NCI-H510A treated with DMSO at 0.1 percent for 48 hours (cell line): ENCODE measurements at regions not wholly inside any gene's neighbourhood (a gene's known extent, or its start where the extent isn't known, plus 50 kb on each side); places are given as distances from the start of the nearest gene placed in this dataset.

Source experiments
- DNase-seq: peaks from one replicate; lab custom pipeline; 2025; lab: John Stamatoyannopoulos, UW

DNA sequence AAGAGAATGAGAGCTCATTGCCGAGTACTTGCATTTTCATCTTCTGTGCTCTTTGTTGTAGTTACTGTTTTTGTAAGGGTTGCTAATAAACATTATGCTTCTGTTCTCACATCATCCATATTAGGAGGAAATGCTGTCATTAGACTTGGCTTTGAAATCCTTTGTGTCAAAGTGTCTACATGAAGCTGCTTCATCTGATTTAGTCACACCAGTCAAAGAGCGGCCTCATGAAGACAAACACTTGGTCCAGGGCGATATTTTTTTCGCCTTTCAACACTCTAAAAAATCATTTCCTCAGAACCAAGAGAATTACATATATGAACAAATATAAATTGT, 105.0 kb downstream of the SPRY2 start:
- DNase-seq, result no peak

DNA sequence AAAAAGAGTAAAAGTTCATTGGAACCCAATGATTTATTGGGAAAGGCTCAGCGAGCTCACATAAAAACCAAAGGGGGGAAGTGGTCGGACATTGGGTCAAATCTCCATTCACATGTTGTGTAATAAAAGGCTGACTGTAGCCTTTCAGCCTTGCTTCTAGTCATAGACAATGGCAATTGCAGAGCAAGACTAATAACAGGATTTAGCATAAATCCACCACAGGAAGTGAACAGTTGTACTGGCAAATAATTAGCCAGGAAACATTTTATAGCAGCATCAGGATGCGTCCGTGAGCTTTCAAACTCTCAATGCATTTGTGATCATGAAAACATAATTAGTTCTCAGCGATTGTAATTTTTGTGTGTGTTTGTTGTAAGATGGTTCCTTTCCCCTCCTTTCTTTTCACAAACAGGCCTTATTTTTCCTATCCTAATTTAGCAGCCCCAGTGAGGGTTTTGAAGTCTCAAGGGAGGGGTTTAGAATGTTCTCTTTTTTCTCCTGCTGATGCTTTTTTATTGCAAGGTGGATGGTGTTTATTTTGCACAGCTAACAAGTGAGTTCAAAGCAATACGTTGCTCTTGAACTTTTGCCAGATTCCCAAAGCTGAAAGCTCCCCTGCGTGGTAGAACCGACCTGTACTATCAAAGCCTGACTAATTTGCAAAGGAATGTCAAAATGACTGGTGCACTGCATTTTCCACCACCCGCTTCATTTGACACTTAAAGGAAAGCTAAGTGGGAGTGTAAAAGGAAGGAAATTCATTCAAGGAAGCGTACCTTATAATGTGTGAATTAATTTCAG, 105.6 kb downstream of the SPRY2 start:
- DNase-seq, result no peak

DNA sequence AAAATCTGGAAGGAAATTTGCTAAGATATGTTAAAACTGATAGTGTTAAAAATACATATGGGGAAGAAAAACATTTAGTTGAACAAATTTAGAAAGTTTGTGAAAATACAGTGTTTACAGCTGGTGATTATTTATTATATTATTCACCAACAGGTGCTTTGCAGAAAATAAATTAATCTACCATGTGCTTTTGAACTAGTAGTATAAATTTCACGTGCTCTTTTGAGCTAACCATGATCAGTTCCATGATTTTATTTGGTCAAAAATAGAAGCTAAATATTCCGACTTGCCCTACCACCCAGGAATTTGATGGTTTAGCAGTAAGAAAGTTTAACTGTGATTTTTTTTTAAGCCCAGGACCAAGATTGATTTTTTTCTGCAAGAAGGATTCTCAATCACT, 113.3 kb downstream of the SPRY2 start:
- DNase-seq, result no peak

DNA sequence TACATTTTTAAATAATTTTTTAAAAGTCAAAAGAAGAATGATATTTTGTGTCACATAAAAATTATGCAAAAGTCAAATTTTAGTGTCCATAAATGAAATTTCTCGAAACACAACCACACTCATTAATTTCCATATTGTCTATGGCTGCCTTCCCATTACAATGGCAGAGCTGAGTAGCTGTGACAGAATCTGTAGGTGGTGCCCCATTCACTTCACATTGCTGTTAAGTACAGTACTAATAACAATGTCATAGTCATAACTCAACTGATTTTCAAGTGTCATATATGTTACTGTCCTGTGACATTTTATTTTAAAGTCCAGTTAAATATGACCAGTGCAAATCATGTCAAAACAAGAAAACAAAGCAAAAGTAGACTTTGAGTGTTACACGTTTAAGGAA, 114.3 kb downstream of the SPRY2 start:
- no peak for DNase-seq

DNA sequence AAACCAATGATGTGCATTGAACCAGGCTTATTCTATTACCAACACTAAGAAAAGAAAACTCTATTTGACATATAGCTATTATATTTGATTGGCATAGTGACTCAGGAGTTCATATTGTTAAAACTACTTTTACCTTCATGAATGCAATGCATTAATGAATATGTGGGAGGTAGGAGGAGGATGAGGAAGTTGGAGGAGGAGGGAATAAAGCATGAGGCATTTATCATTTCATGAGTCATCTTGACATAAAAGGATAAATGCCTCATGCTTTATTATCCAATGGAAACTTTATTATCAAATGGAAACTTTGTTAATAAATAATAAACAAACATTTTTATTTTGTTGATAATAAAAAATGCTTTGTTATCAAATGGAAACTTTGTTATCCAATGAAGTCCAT, 116.5 kb downstream of the SPRY2 start:
- DNase-seq, result no peak

DNA sequence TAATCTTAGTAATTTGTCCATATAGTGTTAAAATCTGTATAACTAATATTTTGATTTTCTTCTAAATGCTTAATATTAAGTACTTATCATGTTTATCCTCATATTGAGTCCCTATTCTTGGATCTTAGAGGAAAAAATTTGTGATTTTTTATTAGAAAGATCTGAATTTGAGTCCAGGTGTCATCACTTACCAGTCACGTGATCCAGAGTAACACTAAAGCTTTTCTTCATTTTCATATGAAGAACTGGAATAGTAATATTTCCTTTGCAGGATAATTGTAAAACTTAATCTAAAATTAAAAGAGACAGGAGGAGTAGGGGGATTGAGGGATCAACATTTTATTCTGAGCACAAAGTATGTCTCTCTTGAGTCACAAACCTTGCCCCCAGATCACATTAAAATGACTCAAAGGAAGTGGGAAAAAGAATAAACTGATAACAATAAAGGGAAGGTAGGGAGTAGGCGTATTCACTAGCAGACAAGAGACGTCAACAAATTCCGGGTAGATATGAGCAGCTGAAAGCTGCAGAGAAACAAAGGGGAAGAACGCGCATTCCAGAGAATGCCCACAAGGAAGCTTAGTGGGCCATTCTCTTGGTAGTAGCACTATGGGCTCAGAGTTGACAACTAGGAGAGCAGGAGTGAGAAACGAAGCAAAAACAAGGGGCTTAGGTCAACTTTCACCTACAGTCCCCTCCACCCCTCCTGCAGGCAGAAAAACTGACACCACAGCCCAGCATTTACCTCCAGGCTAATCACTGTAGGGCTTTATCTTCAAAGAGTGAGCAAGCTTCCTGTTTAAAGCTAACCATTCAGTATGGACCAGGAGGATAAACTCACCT, 123.1 kb downstream of the SPRY2 start:
- no peak for DNase-seq

DNA sequence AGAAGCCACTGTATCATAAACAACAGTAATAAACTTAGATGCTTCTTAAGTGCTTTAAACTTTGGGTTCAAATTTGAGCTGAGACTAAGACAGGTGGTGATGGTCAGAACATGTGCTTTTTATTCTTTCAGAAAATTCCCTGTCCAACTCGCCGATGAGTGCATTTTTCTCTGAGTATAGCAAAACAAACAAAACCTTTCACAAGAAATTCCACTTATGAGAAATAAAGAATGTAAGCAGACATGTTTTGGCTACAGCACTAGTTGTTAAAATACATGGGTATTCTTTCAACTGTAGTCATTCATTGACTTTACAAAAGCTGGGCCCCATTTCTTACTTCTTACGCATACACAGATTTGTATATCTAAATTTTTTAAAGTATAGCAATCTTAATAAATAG, 125.6 kb downstream of the SPRY2 start:
- no peak for DNase-seq

DNA sequence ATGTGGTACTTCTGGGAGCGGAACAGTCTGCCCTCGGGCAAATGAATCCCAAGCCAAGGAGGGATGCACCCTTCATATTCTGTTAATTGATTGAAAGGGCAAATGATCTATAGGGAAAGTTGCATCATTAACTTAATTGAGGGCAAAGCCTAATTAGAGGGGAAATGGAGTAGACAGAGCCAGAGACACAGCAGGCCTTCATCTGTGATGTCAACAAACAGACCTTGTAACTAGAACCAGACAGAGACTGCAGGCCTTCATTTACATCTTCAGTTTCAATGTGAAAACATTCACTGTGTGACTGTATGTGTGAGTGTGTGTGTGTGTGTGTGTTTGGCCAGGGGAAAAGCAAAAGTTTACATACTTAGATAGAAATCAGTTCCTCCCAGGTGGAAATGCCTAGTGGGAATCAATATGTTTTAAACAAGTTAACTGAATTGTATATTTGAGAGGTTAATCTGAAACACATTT, 126.4 kb downstream of the SPRY2 start:
- no peak for DNase-seq

DNA sequence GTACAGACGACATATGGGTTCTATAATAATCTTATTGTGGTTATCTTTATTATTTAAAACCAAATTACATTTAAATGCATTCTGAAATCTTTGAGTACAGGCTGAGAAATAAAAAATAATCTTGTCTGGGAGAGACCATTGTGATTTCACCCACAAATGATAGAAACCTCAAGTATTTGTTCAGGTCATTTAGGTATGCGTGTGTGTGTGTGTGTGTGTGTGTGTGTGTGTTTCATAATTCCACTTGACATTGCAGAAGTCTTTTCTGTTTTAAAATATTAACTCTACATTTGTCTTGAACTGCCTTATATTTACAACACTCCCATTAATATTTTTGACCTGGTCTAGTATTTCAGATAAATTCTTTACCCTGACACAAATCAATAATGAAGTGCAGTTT, 126.9 kb downstream of the SPRY2 start:
- no peak for DNase-seq

DNA sequence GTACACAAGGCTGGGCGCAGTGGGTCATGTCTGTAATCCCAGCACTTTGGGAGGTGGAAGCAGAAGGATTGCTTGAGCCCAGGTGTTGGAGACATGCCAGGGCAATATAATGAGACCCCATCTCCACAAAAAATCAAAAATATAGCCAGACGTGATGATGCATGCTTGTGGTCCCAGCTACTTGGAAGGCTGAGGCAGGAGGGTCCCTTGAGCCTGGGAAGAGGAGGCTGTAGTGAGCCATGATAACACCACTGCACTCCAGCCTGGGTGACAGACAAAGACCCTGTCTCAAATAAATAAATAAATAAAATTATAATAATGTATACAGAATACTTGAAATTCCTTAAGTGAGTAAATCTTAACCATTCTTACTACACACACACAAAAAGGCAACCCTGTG, 127.7 kb downstream of the SPRY2 start:
- no peak for DNase-seq

DNA sequence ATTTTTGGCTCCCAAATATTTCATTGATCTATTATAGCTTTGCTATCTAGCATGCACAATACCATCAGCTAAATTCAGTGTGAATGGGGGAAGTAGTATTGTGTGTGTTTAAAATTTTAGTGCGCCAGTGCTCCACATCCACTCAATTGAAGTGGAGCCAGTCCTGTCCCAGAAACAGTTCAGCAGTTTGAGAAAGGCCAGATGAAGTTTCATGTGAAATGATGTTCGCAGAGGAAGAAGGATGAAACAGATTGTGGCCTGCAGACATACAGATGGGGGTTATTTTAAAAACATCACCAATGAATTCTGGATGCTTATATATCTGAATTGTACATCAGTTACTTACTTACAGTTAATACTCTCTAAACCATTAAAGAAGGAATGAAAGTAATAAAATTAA, 129.4 kb downstream of the SPRY2 start:
- no peak for DNase-seq

DNA sequence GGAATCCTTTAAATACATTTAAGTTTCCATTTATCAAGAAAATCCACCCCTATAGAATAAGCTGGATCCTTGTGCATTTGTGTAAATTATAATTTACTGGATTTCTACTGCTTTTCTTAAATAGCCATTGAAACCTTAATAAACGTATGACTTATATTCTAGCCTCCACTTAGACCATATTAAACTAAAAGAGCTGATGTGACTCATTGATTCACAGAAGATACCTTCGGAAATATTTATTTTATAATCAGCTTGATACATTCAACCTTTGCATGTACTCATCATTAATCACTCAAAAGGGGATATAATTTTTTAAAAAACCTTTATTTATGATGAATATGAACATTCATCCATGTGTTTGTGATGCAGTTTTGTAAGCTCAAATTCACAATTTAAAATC, 136.3 kb downstream of the SPRY2 start:
- no peak for DNase-seq

DNA sequence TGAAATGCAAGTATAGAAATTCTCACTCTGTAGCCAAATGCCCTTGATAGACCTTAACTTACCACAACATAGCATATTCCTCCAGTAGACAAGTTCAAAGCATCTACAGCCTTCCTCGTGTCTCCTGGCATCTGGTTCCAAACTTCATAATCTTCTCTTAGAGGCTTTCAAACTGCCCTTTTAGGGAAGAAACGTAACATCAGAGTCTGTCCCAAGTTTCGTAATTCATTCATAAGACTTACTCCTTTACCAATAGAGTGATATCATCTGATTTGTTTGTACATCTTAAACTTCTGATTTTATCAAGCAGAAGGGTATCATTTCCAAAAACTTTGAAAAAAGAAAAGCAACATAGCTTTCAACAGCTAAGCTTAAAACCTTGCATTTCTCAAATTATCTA, 137.4 kb downstream of the SPRY2 start:
- no peak for DNase-seq

DNA sequence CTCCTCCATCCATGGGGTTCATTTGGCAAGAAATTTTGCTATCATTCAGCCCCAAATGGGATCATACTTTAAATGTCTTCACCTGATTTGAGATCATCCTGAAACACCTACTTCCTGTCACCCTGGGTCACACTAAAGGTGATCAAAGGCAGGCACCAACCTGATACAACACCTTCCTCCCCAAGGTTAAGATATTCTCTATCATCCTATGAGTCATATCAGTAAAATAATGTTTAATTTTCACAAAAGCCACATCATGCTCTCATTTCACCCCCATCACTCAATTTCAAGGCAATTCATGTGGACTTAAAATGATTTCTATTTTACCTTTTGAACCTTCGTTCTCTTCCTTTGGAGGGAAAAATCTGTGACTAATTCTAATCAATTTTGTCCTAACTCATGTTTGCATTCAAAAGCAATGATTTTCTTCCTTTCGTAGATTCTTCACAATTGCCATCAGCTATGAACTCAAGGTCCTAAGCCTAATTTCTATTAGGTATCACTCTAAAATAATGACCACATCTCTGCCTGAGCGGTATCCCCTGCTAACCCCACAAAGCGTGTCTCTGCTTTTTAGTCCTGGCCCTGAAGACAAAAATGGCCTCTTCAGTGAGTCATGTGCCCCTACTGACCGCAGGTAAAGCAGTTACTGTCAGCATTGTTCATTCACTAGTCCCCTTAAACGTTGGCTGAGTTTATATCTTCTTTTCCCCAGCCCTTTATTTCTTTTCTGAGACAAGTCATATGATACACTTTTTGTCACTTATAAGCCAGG, 139.0 kb downstream of the SPRY2 start:
- no peak for DNase-seq

DNA sequence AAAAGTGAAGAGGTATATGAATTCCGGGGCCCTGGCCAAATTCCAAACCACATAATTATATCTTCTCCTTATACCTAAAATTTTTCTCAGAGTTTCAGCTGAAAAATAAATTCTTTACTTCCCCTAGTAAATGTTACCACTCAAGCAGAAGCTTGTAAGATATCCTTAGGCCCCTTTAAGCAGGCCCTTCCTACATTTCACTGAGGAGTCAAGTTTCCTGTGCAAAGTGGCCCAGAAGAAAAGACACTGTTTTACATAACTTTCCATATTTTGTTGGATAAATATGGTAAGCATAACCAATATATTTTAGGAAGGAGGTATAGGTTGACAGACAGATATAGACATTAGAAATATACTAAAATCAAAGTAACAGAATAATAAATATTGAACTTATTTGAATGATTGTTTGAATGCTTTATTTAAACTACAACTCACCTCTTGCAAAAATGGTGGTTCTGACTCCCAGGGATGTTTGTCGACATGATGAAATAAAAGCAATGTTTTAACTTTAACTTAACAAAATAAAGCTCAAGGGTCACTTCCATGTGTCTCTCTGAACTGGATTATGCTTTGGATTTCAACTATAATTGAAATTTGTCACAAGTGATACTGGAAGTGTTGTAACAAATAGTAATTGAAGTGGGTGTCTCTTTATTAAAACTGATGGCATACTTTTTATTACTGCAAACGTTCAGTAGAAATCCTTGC, 141.2 kb downstream of the SPRY2 start:
- no peak for DNase-seq

DNA sequence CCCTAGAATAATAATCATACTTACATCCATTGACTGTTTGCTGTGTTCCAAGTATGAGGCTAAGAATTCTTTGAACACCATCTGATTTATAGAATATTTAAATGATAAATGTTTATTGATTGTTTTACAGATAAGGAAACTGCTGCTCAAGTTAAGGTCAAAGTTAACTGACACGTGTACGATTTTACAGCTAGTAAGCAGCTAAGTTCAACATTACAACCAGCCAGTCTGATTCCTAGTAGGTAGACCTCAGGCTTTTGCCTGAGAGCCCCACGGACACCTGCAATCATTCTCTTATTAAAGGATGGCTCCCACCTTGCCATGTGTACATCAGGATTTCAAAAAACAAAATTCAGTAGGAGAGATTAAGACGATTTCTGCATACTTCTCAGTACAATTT, 141.9 kb downstream of the SPRY2 start:
- no peak for DNase-seq

DNA sequence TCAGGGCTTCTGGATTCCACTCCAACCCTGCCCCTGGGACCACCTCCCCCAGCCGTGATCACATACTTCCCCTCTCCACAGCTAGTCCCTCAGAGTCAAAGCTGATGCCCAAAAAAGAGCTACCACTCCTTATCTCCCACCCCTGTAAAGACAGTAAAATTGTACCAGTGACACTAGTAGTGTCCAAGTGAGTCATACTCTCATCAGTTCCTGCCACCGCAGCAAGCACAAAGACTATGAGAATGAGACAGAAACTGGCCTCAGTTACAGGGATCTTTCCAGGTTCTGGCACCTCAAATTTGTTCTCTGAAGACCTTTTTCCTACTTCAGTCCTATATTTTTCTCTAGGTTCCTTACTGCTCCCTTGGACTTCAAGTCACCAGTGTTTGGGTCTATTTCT, 144.2 kb downstream of the SPRY2 start:
- no peak for DNase-seq

DNA sequence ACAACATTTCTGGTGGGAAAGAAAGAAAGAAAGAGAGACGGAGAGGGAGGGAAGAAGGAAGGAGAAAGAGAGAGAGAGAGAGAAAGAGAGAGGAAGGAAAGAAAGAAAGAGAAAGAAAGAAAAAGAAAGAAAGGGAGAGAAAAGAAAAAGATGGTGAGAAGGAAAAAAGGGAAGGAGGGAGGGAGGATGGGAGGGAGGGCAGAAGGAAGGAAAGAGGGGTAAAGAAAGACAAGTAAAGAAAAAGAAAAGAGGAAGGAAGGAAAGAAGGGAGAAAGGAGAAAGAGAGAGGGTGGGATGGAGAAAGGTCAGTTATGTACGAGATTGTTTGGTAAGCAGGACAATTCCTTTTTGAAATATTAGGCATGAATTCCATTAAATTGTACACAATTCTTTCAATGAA, 145.3 kb downstream of the SPRY2 start:
- DNase-seq, result no peak

DNA sequence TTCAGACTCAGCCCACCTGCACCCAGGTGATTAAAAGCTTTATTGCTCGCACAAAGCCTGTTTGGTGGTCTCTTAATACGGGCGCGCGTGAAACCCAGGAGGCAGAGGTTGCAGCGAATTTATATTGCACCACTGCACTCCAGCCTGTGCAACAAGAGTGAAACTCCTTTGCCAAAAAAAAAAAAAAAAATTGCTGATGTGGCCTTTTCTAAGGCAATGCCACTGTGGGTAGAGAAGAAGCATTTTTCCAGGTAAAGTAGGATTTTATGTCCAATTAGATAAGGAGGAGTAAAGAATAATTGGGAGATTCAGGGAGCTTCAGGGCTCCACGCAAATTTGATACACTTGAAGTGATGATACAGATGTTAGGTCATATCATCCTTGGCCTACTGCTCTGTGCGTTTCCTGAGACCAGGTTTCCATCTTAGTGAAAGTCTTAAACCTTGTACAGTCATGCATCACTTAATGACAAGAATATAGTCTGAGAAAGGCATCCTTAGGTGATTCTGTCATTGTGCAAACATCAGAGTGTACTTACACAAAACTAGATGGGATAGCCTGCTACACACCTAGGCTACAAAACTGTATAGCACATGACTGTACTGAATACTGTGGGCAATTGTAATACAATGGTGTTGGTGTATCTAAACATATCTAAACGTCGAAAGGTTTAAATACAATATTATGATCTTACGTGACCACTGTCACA, 150.9 kb downstream of the SPRY2 start:
- no peak for DNase-seq

DNA sequence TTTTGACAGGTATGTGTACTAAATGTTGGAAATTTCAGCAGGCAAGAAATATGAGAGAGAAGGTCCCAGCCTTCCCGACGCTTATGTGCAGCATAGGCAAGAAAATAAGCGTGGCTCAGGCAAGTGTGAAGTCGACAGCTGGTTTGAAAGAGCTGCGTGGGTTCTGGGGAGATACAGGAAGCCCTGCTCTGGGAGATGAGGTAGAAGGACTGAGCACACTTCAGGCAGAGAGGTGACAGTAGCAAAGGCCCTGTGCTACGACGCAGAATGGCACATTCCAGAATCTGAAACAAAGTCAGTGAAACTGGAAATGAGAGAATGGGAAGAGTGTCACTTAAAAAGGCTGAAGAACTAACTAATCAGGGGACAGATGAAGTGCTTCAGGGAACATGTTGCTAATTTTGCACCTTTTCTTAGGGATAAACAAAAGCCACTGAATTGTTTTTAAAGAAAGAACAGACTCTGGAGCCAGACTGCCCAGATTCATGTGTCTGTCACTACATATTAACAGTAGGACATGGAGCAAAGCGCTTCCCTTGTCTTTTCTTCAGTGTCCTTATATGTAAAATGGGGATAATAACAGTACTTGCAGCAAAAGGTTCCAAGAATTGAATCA, 160.1 kb downstream of the SPRY2 start:
- DNase-seq, result no peak

DNA sequence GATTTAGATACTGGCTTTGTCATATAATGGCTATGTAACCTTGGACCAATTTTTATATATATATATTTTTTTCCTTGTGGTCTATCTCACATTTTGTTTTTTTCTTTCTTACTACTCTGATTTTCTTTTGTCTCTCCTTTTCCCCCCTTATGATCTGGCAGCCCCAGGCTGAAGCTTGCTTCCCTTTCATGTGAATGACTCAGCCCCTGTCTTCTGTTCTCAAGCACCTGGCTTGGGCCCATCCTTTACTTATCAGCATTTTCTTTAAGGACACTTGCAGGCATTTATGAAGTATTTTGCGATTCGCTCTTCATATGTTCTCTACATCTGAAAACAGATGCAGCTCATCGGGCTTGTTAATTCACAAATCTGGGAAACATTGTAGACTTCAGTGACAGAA, 163.6 kb downstream of the SPRY2 start:
- no peak for DNase-seq
